Right lobe of liver (tissue), 4 donors: ENCODE measurements at regions not wholly inside any gene's neighbourhood (a gene's known extent, or its start where the extent isn't known, plus 50 kb on each side); places are given as distances from the start of the nearest gene placed in this dataset.

Experiments used
- CTCF ChIP-seq, 4 donors: fragments of 200-600 bp in 3 of 4; fragments of 450-650 bp in 1 of 4; IDR thresholded peaks; one replicate each; pipeline versions ENCODE4 v1.5.1 to v1.8.0; 2016 to 2022; ENCODE audit warnings: antibody characterized with exemption in 4 of 4, mild to moderate bottlenecking in 2 of 4
- POLR2A ChIP-seq: fragments of 450-650 bp; IDR thresholded peaks from one replicate; pipeline ENCODE4 v1.6.1; 2017; ENCODE audit warnings: antibody characterized with exemption, mild to moderate bottlenecking
- donor health status: DM: no; HTN: no; CAD: no.
- donor health status: DM: no; HTN: no; CAD: no.
- donor health status: DM: no; HTN: yes; CAD: no.

- TF ChIP-seq CTCF (IDR thresholded peaks at IDR 0.05) = no peak
- TF ChIP-seq POLR2A = no peak
Observed at GRCh38 chr4:20020056-20020455, 231.6 kb upstream of the SLIT2 start.
